Effector memory CD4-positive, alpha-beta T cell (primary cell): ENCODE measurements at regions not wholly inside any gene's neighbourhood (a gene's known extent, or its start where the extent isn't known, plus 50 kb on each side); places are given as distances from the start of the nearest gene placed in this dataset.

Source experiments
- DNase-seq, 3 donors: peaks; one replicate each; pipeline ENCODE4 v3.0.0-alpha.2; 2020
- H3K27ac ChIP-seq: 2 replicates; pipeline ENCODE4 v1.7.0; 2013; ENCODE audit warnings: mild to moderate bottlenecking, low read length, moderate library complexity; ENCODE audit not compliant: insufficient read depth, poor library complexity, severe bottlenecking
- H3K27me3 ChIP-seq: replicated peaks from 2 replicates; pipeline ENCODE4 v1.7.0; 2013; ENCODE audit warnings: mild to moderate bottlenecking, low read length; ENCODE audit not compliant: insufficient read depth, control insufficient read depth, poor library complexity, severe bottlenecking
- H3K36me3 ChIP-seq: 2 replicates; pipeline ENCODE4 v1.7.0; 2013; ENCODE audit warnings: mild to moderate bottlenecking, low read length, moderate library complexity; ENCODE audit not compliant: control insufficient read depth, insufficient read depth
- H3K4me1 ChIP-seq: 2 replicates; pipeline ENCODE4 v1.7.0; 2013; ENCODE audit warnings: low read length, mild to moderate bottlenecking; ENCODE audit not compliant: control insufficient read depth, insufficient read depth, poor library complexity, severe bottlenecking
- H3K4me3 ChIP-seq: 2 replicates; pipeline ENCODE4 v1.7.0; 2013; ENCODE audit warnings: low read length, low read depth, mild to moderate bottlenecking; ENCODE audit not compliant: insufficient read depth, poor library complexity, severe bottlenecking
- H3K9me3 ChIP-seq: 2 replicates; pipeline ENCODE4 v1.7.0; 2013; ENCODE audit warnings: mild to moderate bottlenecking, low read length, moderate library complexity; ENCODE audit not compliant: control insufficient read depth

GRCh38 chr9:7690014-7690413 is 109.6 kb downstream of the DMAC1 start:
- no peak for DNase-seq
- Histone ChIP-seq H3K27ac (no peak overlapping the region), H3K36me3 (no peaks in the 10 kb centered on the region), H3K9me3 (no peaks in the 10 kb centered on the region), H3K4me3 (no peak overlapping the region), H3K4me1 (no peaks in the 10 kb centered on the region), H3K27me3 (no peaks in the 10 kb centered on the region)

- H3K4me3 ChIP-seq, result no peak overlapping the region
- DNase-seq, result no peak
- no peaks in the 10 kb centered on the region for H3K27me3 ChIP-seq
- H3K27ac ChIP-seq, result no peak overlapping the region
- no peaks in the 10 kb centered on the region for H3K9me3 ChIP-seq
- no peaks in the 10 kb centered on the region for H3K36me3 ChIP-seq
- no peaks in the 10 kb centered on the region for H3K4me1 ChIP-seq
Observed at GRCh38 chr9:7688626-7689025, 111.0 kb downstream of the DMAC1 start.

- no peak for DNase-seq
- H3K9me3 ChIP-seq, result no peaks in the 10 kb centered on the region
- no peaks in the 10 kb centered on the region for H3K36me3 ChIP-seq
- no peak overlapping the region for H3K27ac ChIP-seq
- H3K27me3 ChIP-seq, result no peaks in the 10 kb centered on the region
- no peaks in the 10 kb centered on the region for H3K4me1 ChIP-seq
- H3K4me3 ChIP-seq, result no peak overlapping the region
Observed at GRCh38 chr9:7676609-7677156, 122.9 kb downstream of the DMAC1 start.

GRCh38 chr9:7671847-7672246 is 127.7 kb downstream of the DMAC1 start:
- H3K9me3 ChIP-seq, result no peaks in the 10 kb centered on the region
- no peak for DNase-seq
- no peaks in the 10 kb centered on the region for H3K27me3 ChIP-seq
- no peak overlapping the region for H3K4me3 ChIP-seq
- H3K36me3 ChIP-seq, result no peaks in the 10 kb centered on the region
- H3K4me1 ChIP-seq, result no peaks in the 10 kb centered on the region
- H3K27ac ChIP-seq, result no peak overlapping the region

GRCh38 chr9:7668541-7668940 is 131.0 kb downstream of the DMAC1 start:
- H3K9me3 ChIP-seq, result no peaks in the 10 kb centered on the region
- no peaks in the 10 kb centered on the region for H3K4me1 ChIP-seq
- DNase-seq, result no peak
- H3K36me3 ChIP-seq, result no peaks in the 10 kb centered on the region
- H3K27ac ChIP-seq, result no peak overlapping the region
- H3K27me3 ChIP-seq, result no peaks in the 10 kb centered on the region
- no peak overlapping the region for H3K4me3 ChIP-seq

- Histone ChIP-seq H3K4me1 (no peaks in the 10 kb centered on the region), H3K36me3 (no peaks in the 10 kb centered on the region), H3K27me3 (no peaks in the 10 kb centered on the region), H3K27ac (no peak overlapping the region), H3K9me3 (no peaks in the 10 kb centered on the region), H3K4me3 (no peak overlapping the region)
- no peak for DNase-seq
Observed at GRCh38 chr9:7665874-7666273, 133.7 kb downstream of the DMAC1 start.

- Histone ChIP-seq H3K27me3 (no peaks in the 10 kb centered on the region), H3K4me3 (no peak overlapping the region), H3K36me3 (no peaks in the 10 kb centered on the region), H3K4me1 (no peaks in the 10 kb centered on the region), H3K9me3 (no peaks in the 10 kb centered on the region), H3K27ac (no peak overlapping the region)
- DNase-seq, result no peak
Observed at GRCh38 chr9:7659766-7660165, 139.8 kb downstream of the DMAC1 start.

- H3K27me3 ChIP-seq, result no peaks in the 10 kb centered on the region
- H3K36me3 ChIP-seq, result no peaks in the 10 kb centered on the region
Observed at GRCh38 chr9:7656636-7657035, 142.9 kb downstream of the DMAC1 start.

GRCh38 chr9:7653262-7653661 is 146.3 kb downstream of the DMAC1 start:
- Histone ChIP-seq H3K36me3 (no peaks in the 10 kb centered on the region), H3K27ac (no peak overlapping the region), H3K4me1 (no peaks in the 10 kb centered on the region), H3K27me3 (no peaks in the 10 kb centered on the region), H3K4me3 (no peak overlapping the region), H3K9me3 (no peaks in the 10 kb centered on the region)
- DNase-seq, result no peak

More at GRCh38 chr9:7656636-7657035, 142.9 kb downstream of the DMAC1 start:
- H3K9me3 ChIP-seq, result no peaks in the 10 kb centered on the region
- H3K27ac ChIP-seq, result no peak overlapping the region
- H3K4me1 ChIP-seq, result no peaks in the 10 kb centered on the region
- DNase-seq, result no peak
- H3K4me3 ChIP-seq, result no peak overlapping the region

- H3K27ac ChIP-seq, result no peak overlapping the region
- no peaks in the 10 kb centered on the region for H3K36me3 ChIP-seq
- DNase-seq, result no peak
- no peak overlapping the region for H3K4me3 ChIP-seq
- no peaks in the 10 kb centered on the region for H3K9me3 ChIP-seq
- H3K4me1 ChIP-seq, result no peaks in the 10 kb centered on the region
- H3K27me3 ChIP-seq, result no peaks in the 10 kb centered on the region
Observed at GRCh38 chr9:7640231-7640630, 159.3 kb downstream of the DMAC1 start.
